Right lobe of liver (tissue), 4 donors: ENCODE measurements at regions not wholly inside any gene's neighbourhood (a gene's known extent, or its start where the extent isn't known, plus 50 kb on each side); places are given as distances from the start of the nearest gene placed in this dataset.

Source experiments
- CTCF ChIP-seq, 4 donors: fragments of 200-600 bp in 3 of 4; fragments of 450-650 bp in 1 of 4; IDR thresholded peaks; one replicate each; pipeline versions ENCODE4 v1.5.1 to v1.8.0; 2016 to 2022; ENCODE audit warnings: antibody characterized with exemption in 4 of 4, mild to moderate bottlenecking in 2 of 4
- POLR2A ChIP-seq: fragments of 450-650 bp; IDR thresholded peaks from one replicate; pipeline ENCODE4 v1.6.1; 2017; ENCODE audit warnings: antibody characterized with exemption, mild to moderate bottlenecking
- donor health status: DM: no; HTN: no; CAD: no.
- donor health status: DM: no; HTN: no; CAD: no.
- donor health status: DM: no; HTN: yes; CAD: no.

- TF ChIP-seq CTCF (IDR thresholded peaks at IDR 0.05) (no peak), POLR2A (no peak)
Observed at GRCh38 chr9:81851340-81851739, 76.9 kb upstream of the SPATA31D4 start.
